ENCODE measurements at regions not wholly inside any gene's neighbourhood (a gene's known extent, or its start where the extent isn't known, plus 50 kb on each side); places are given as distances from the start of the nearest gene placed in this dataset.
"Not testable (repeated sequence)": the region's sequence is repeated elsewhere in the genome, so short reads cannot be mapped to it uniquely, and the experiment has no call there.

- no peak for DNase-seq (ENCODE audit: low read depth in 4 of 4, low spot score in 3 of 4)
Observed at GRCh38 chr3:70743754-70744153, 431.3 kb upstream of the MDFIC2 start.

GRCh38 chr3:70742081-70742480 is 429.6 kb upstream of the MDFIC2 start:
- no peak for DNase-seq (ENCODE audit: low read depth in 4 of 4, low spot score in 3 of 4)

- no peak for DNase-seq (ENCODE audit: low read depth in 4 of 4, low spot score in 3 of 4)
Observed at GRCh38 chr3:70740872-70741271, 428.4 kb upstream of the MDFIC2 start.

GRCh38 chr3:70740071-70740470 is 427.6 kb upstream of the MDFIC2 start:
- no peak for DNase-seq (ENCODE audit: low read depth in 4 of 4, low spot score in 3 of 4)

- DNase-seq (ENCODE audit: low read depth in 4 of 4, low spot score in 3 of 4) = no peak
Observed at GRCh38 chr3:70738291-70738681, 425.8 kb upstream of the MDFIC2 start.

- DNase-seq (ENCODE audit: low read depth in 4 of 4, low spot score in 3 of 4) = no peak
Observed at GRCh38 chr3:70737666-70738290, 425.3 kb upstream of the MDFIC2 start.

GRCh38 chr3:70736009-70736408 is 423.6 kb upstream of the MDFIC2 start:
- no peak for DNase-seq (ENCODE audit: low read depth in 4 of 4, low spot score in 3 of 4)

GRCh38 chr3:70734756-70735155 is 422.3 kb upstream of the MDFIC2 start:
- DNase-seq (ENCODE audit: low read depth in 4 of 4, low spot score in 3 of 4) = no peak

- DNase-seq (ENCODE audit: low read depth in 4 of 4, low spot score in 3 of 4) = no peak
Observed at GRCh38 chr3:70731046-70731445, 418.6 kb upstream of the MDFIC2 start.

GRCh38 chr3:70729845-70730244 is 417.4 kb upstream of the MDFIC2 start:
- no peak for DNase-seq (ENCODE audit: low read depth in 4 of 4, low spot score in 3 of 4)

GRCh38 chr3:70728311-70728710 is 415.9 kb upstream of the MDFIC2 start:
- no peak for DNase-seq (ENCODE audit: low read depth in 4 of 4, low spot score in 3 of 4)

GRCh38 chr3:70726961-70727360 is 414.5 kb upstream of the MDFIC2 start:
- no peak for DNase-seq (ENCODE audit: low read depth in 4 of 4, low spot score in 3 of 4)

GRCh38 chr3:70726096-70726938 is 413.9 kb upstream of the MDFIC2 start:
- DNase-seq (ENCODE audit: low read depth in 4 of 4, low spot score in 3 of 4) = peak in 1 of 4 donors; percentile 30

- no peak for DNase-seq (ENCODE audit: low read depth in 4 of 4, low spot score in 3 of 4)
Observed at GRCh38 chr3:70722018-70722417, 409.6 kb upstream of the MDFIC2 start.

GRCh38 chr3:70716832-70717231 is 404.4 kb upstream of the MDFIC2 start:
- DNase-seq (ENCODE audit: low read depth in 4 of 4, low spot score in 3 of 4) = no peak

GRCh38 chr3:70712449-70713082 is 400.1 kb upstream of the MDFIC2 start:
- DNase-seq (ENCODE audit: low read depth in 4 of 4, low spot score in 3 of 4) = no peak

GRCh38 chr3:70703305-70704102 is 391.1 kb upstream of the MDFIC2 start:
- no peak for DNase-seq (ENCODE audit: low read depth in 4 of 4, low spot score in 3 of 4)

- no peak for DNase-seq (ENCODE audit: low read depth in 4 of 4, low spot score in 3 of 4)
Observed at GRCh38 chr3:70702132-70702531, 389.7 kb upstream of the MDFIC2 start.

GRCh38 chr3:70684701-70685100 is 372.3 kb upstream of the MDFIC2 start:
- no peak for DNase-seq (ENCODE audit: low read depth in 4 of 4, low spot score in 3 of 4)

- DNase-seq (ENCODE audit: low read depth in 4 of 4, low spot score in 3 of 4) = not testable (repeated sequence)
Observed at GRCh38 chr3:70675810-70676209, 363.4 kb upstream of the MDFIC2 start.
